ENCODE measurements at regions not wholly inside any gene's neighbourhood (a gene's known extent, or its start where the extent isn't known, plus 50 kb on each side); places are given as distances from the start of the nearest gene placed in this dataset.

- Mint-ChIP-seq H3K9me3 (no peaks in the 10 kb centered on the region), H3K27me3 (ENCODE audit: low read depth) (no peaks in the 10 kb centered on the region), H3K27ac (no peak overlapping the region), H3K4me3 (no peak overlapping the region), H3K36me3 (ENCODE audit: insufficient read depth in 1 of 3, low read depth in 3 of 3) (no peaks in the 10 kb centered on the region), H3K4me1 (no peaks in the 10 kb centered on the region)
- no peak overlapping the region for H4K8ac ChIP-seq (replicated peaks; ENCODE audit: insufficient read length, low read depth, low read length)
- H3K4me2 ChIP-seq (ENCODE audit: insufficient read depth, insufficient read length, low read length): no peak overlapping the region
- DNase-seq: no peak
- H3K9me3 ChIP-seq (ENCODE audit: control insufficient read depth, low read depth, low read length): no peaks in the 10 kb centered on the region
- TF ChIP-seq, protein P1, sequence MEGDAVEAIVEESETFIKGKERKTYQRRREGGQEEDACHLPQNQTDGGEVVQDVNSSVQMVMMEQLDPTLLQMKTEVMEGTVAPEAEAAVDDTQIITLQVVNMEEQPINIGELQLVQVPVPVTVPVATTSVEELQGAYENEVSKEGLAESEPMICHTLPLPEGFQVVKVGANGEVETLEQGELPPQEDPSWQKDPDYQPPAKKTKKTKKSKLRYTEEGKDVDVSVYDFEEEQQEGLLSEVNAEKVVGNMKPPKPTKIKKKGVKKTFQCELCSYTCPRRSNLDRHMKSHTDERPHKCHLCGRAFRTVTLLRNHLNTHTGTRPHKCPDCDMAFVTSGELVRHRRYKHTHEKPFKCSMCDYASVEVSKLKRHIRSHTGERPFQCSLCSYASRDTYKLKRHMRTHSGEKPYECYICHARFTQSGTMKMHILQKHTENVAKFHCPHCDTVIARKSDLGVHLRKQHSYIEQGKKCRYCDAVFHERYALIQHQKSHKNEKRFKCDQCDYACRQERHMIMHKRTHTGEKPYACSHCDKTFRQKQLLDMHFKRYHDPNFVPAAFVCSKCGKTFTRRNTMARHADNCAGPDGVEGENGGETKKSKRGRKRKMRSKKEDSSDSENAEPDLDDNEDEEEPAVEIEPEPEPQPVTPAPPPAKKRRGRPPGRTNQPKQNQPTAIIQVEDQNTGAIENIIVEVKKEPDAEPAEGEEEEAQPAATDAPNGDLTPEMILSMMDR (conservative IDR thresholded peaks at IDR 0.05): no peak
- no peaks in the 10 kb centered on the region for H3K27me3 ChIP-seq (ENCODE audit: insufficient read depth, low read length)
- H2BK5ac ChIP-seq (ENCODE audit: insufficient read length, low read length): no peak overlapping the region
- H2AFZ ChIP-seq (ENCODE audit: low read length): no peak overlapping the region
- H2AK5ac ChIP-seq (ENCODE audit: insufficient read length, low read length): no peak overlapping the region
- no peak overlapping the region for H3K23ac ChIP-seq (ENCODE audit: insufficient read length, low read depth, low read length)
- H3K27ac ChIP-seq (ENCODE audit: insufficient read length, low read depth, low read length): no peak overlapping the region
- no peaks in the 10 kb centered on the region for H3K4me1 ChIP-seq (ENCODE audit: insufficient read depth, low read length)
- H2BK12ac ChIP-seq (ENCODE audit: insufficient read length, low read depth, low read length): no peak overlapping the region
- H2BK20ac ChIP-seq (ENCODE audit: low read depth, low read length, poor library complexity, severe bottlenecking): no peak overlapping the region
- no peaks in the 10 kb centered on the region for H3K79me2 ChIP-seq (ENCODE audit: insufficient read depth, low read length)
- no peak overlapping the region for H4K91ac ChIP-seq (ENCODE audit: insufficient read length, low read depth, low read length)
- H3T11ph ChIP-seq (ENCODE audit: low read length): no peak overlapping the region
- H3K9ac ChIP-seq (ENCODE audit: extremely low read depth, insufficient read length, low read length): no peak overlapping the region
- no peak overlapping the region for H3K14ac ChIP-seq (ENCODE audit: insufficient read depth, low read length)
- no peak overlapping the region for H3K56ac ChIP-seq (ENCODE audit: insufficient read length, low read depth, low read length)
- no peaks in the 10 kb centered on the region for H3K23me2 ChIP-seq (ENCODE audit: insufficient read length, low read depth, low read length, poor library complexity, severe bottlenecking)
- no peaks in the 10 kb centered on the region for H4K20me1 ChIP-seq (ENCODE audit: control insufficient read depth, insufficient read depth, insufficient read length)
- H2BK15ac ChIP-seq (ENCODE audit: low read depth, low read length): no peak overlapping the region
- H4K5ac ChIP-seq (ENCODE audit: insufficient read length, low read depth, low read length): no peak overlapping the region
- H3K79me1 ChIP-seq (ENCODE audit: insufficient read depth, low read depth, low read length, poor library complexity, severe bottlenecking): no peaks in the 10 kb centered on the region
- H3K4ac ChIP-seq (ENCODE audit: low read depth, low read length): no peak overlapping the region
- H3K18ac ChIP-seq (ENCODE audit: insufficient read length, low read depth, low read length): no peak overlapping the region
- H2BK120ac ChIP-seq (ENCODE audit: low read depth, low read length, poor library complexity, severe bottlenecking): no peak overlapping the region
These were observed 579.3 kb downstream of the PLOD2 start for GRCh38 chr3:145581694-145582093.

Measured in H9 (cell line).